Hepatocyte (in vitro differentiated cells): ENCODE measurements at regions not wholly inside any gene's neighbourhood (a gene's known extent, or its start where the extent isn't known, plus 50 kb on each side); places are given as distances from the start of the nearest gene placed in this dataset.

ENCODE experiments used
- DNase-seq: peaks from one replicate; pipeline ENCODE4 v3.0.0-alpha.2; 2016; ENCODE audit warnings: low spot score
- H2AFZ ChIP-seq: fragments of 200-600 bp; sonication (generic); 2 replicates; pipeline ENCODE4 v1.6.0; 2016; ENCODE audit warnings: antibody characterized with exemption, mild to moderate bottlenecking
- H3K27ac ChIP-seq: fragments of 200-600 bp; sonication (generic); 2 replicates; pipeline ENCODE4 v1.5.1; 2016; ENCODE audit warnings: mild to moderate bottlenecking
- H3K27me3 ChIP-seq: fragments of 200-600 bp; sonication (generic); 2 replicates; pipeline ENCODE4 v1.6.1; 2016
- H3K36me3 ChIP-seq: fragments of 200-600 bp; sonication (generic); replicated peaks from 2 replicates; pipeline ENCODE4 v1.5.1; 2016; ENCODE audit warnings: low read depth; ENCODE audit not compliant: insufficient read depth
- H3K4me1 ChIP-seq: fragments of 200-600 bp; sonication (generic); 2 replicates; pipeline ENCODE4 v1.5.1; 2016; ENCODE audit warnings: mild to moderate bottlenecking, moderate library complexity; ENCODE audit not compliant: insufficient read depth
- H3K4me2 ChIP-seq: fragments of 200-600 bp; sonication (generic); 2 replicates; pipeline ENCODE4 v1.6.0; 2016
- H3K4me3 ChIP-seq: fragments of 200-600 bp; sonication (generic); 2 replicates; pipeline ENCODE4 v1.5.1; 2016; ENCODE audit warnings: mild to moderate bottlenecking
- H3K79me2 ChIP-seq: fragments of 200-600 bp; sonication (generic); 2 replicates; pipeline ENCODE4 v1.6.0; 2017; ENCODE audit warnings: mild to moderate bottlenecking
- H3K9me2 ChIP-seq: fragments of 200-600 bp; sonication (generic); replicated peaks from 2 replicates; pipeline ENCODE4 v1.6.0; 2017; ENCODE audit warnings: mild to moderate bottlenecking; ENCODE audit not compliant: insufficient read depth
- H3K9me3 ChIP-seq: fragments of 200-600 bp; sonication (generic); 2 replicates; pipeline ENCODE4 v1.5.1; 2016; ENCODE audit warnings: low read depth, mild to moderate bottlenecking
- H4K20me1 ChIP-seq: fragments of 200-600 bp; sonication (generic); 2 replicates; pipeline ENCODE4 v1.6.0; 2016; ENCODE audit warnings: mild to moderate bottlenecking; ENCODE audit not compliant: insufficient read depth, poor library complexity, severe bottlenecking
- EZH2 ChIP-seq: fragments of 200-600 bp; sonication (generic); IDR thresholded peaks from 2 replicates; pipeline ENCODE4 v1.6.1; 2016; ENCODE audit warnings: antibody characterized with exemption, mild to moderate bottlenecking, borderline replicate concordance
- EZH2phosphoT487 ChIP-seq: fragments of 200-600 bp; sonication (generic); IDR thresholded peaks from one replicate; pipeline ENCODE4 v1.6.1; 2018; ENCODE audit warnings: antibody characterized with exemption, mild to moderate bottlenecking, low read depth, moderate library complexity; ENCODE audit not compliant: unreplicated experiment, severe bottlenecking
- WGBS: methylation state at CpG from one replicate; pipeline ENCODE4 v1.1.6; 2016; ENCODE audit warnings: low lambda C conversion rate; ENCODE audit errors: missing lambda C conversion rate; 5-methylcytosine and 5-hydroxymethylcytosine counted together
- TF ChIP-seq, protein P1 (sequence below): fragments of 200-600 bp; sonication (generic); IDR thresholded peaks from 2 replicates; pipeline ENCODE4 v1.5.1; 2016; ENCODE audit warnings: antibody characterized with exemption, mild to moderate bottlenecking; ENCODE audit not compliant: poor library complexity

DNA sequence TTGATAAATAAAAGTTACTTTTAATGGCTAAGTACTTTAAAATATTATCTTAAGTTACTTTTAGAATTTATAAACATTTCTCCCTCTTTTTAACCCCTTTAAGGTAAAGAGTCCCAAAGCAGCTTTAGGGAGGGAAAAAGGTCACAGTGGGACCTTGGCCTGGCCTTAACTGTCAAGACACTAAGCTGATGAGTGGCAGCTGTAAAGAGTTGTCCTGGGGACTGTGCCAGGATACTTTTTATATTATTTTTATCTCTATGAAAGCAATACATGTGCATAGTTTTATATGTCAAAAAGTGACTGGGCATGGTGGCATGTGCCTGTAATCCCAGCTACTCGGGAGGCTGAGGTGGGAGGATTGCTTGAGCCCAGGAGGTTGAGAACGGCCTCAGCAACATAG lies 94.2 kb upstream of the RESF1 start:
- H3K4me1 ChIP-seq, result no peaks in the 10 kb centered on the region
- H3K79me2 ChIP-seq, result no peaks in the 10 kb centered on the region
- 86% methylated on average over 2 of the region's 2 CpGs for WGBS
- TF ChIP-seq EZH2 (no peak), EZH2phosphoT487 (no peak)
- TF ChIP-seq, protein P1, sequence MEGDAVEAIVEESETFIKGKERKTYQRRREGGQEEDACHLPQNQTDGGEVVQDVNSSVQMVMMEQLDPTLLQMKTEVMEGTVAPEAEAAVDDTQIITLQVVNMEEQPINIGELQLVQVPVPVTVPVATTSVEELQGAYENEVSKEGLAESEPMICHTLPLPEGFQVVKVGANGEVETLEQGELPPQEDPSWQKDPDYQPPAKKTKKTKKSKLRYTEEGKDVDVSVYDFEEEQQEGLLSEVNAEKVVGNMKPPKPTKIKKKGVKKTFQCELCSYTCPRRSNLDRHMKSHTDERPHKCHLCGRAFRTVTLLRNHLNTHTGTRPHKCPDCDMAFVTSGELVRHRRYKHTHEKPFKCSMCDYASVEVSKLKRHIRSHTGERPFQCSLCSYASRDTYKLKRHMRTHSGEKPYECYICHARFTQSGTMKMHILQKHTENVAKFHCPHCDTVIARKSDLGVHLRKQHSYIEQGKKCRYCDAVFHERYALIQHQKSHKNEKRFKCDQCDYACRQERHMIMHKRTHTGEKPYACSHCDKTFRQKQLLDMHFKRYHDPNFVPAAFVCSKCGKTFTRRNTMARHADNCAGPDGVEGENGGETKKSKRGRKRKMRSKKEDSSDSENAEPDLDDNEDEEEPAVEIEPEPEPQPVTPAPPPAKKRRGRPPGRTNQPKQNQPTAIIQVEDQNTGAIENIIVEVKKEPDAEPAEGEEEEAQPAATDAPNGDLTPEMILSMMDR, result no peak
- H3K9me2 ChIP-seq, result no peaks in the 10 kb centered on the region
- DNase-seq, result no peak
- H3K36me3 ChIP-seq, result no peaks in the 10 kb centered on the region
- no peak overlapping the region for H3K27ac ChIP-seq
- H3K4me3 ChIP-seq, result no peak overlapping the region
- no peak overlapping the region for H3K4me2 ChIP-seq
- no peaks in the 10 kb centered on the region for H4K20me1 ChIP-seq
- no peaks in the 10 kb centered on the region for H3K9me3 ChIP-seq
- no peaks in the 10 kb centered on the region for H3K27me3 ChIP-seq
- no peak overlapping the region for H2AFZ ChIP-seq

- Histone ChIP-seq H3K9me2 (no peaks in the 10 kb centered on the region), H3K4me2 (no peak overlapping the region), H3K9me3 (no peaks in the 10 kb centered on the region), H3K79me2 (no peaks in the 10 kb centered on the region), H3K27ac (no peak overlapping the region), H3K27me3 (no peaks in the 10 kb centered on the region), H4K20me1 (no peaks in the 10 kb centered on the region), H2AFZ (no peak overlapping the region), H3K36me3 (no peaks in the 10 kb centered on the region), H3K4me1 (no peaks in the 10 kb centered on the region), H3K4me3 (no peak overlapping the region)
- WGBS, result 86% methylated on average over 2 of the region's 2 CpGs
- no peak for DNase-seq
- TF ChIP-seq EZH2phosphoT487, result no peak
- TF ChIP-seq, protein P1, result no peak
- no peak for TF ChIP-seq EZH2
Observed at GRCh38 chr12:31861360-31861759, 97.9 kb upstream of the RESF1 start.

GRCh38 chr12:31860401-31860800 lies 98.8 kb upstream of the RESF1 start:
- Histone ChIP-seq H3K79me2 (no peaks in the 10 kb centered on the region), H3K4me2 (no peak overlapping the region), H3K9me3 (no peaks in the 10 kb centered on the region), H3K27ac (no peak overlapping the region), H3K9me2 (no peaks in the 10 kb centered on the region), H3K4me1 (no peaks in the 10 kb centered on the region), H3K4me3 (no peak overlapping the region), H3K36me3 (no peaks in the 10 kb centered on the region), H4K20me1 (no peaks in the 10 kb centered on the region), H3K27me3 (no peaks in the 10 kb centered on the region), H2AFZ (no peak overlapping the region)
- TF ChIP-seq, protein P1, result no peak
- TF ChIP-seq EZH2, result no peak
- TF ChIP-seq EZH2phosphoT487, result no peak
- DNase-seq, result no peak
- WGBS, result 93% methylated on average over 4 of the region's 4 CpGs
